WERI-Rb-1 (cell line): ENCODE measurements at regions not wholly inside any gene's neighbourhood (a gene's known extent, or its start where the extent isn't known, plus 50 kb on each side); places are given as distances from the start of the nearest gene placed in this dataset.

Experiments used
- DNase-seq: peaks from one replicate; pipeline ENCODE4 v3.0.0-alpha.2; 2020
- H3K27ac ChIP-seq: fragments of 250-450 bp; sonication (Bioruptor Pico); 2 replicates; pipeline ENCODE4 v1.5.1; 2020; ENCODE audit warnings: mild to moderate bottlenecking, moderate library complexity
- H3K27me3 ChIP-seq: fragments of 250-450 bp; sonication (Bioruptor Pico); 2 replicates; pipeline ENCODE4 v1.5.1; 2021; ENCODE audit warnings: mild to moderate bottlenecking, low read depth, moderate library complexity; ENCODE audit not compliant: insufficient read depth, severe bottlenecking
- H3K36me3 ChIP-seq: fragments of 250-450 bp; sonication (Bioruptor Pico); 2 replicates; pipeline ENCODE4 v1.5.1; 2020; ENCODE audit warnings: mild to moderate bottlenecking, moderate library complexity
- H3K4me3 ChIP-seq: 2 replicates; pipeline ENCODE4 v1.5.1; 2011; ENCODE audit warnings: low read depth, mild to moderate bottlenecking, control low read depth, low read length
- H3K9me3 ChIP-seq: fragments of 250-450 bp; sonication (Bioruptor Pico); 2 replicates; pipeline ENCODE4 v1.5.1; 2021; ENCODE audit warnings: mild to moderate bottlenecking, moderate library complexity; ENCODE audit not compliant: severe bottlenecking
- CTCF ChIP-seq: IDR thresholded peaks from 2 replicates; pipeline ENCODE4 v1.5.1; 2011; ENCODE audit warnings: low read depth, mild to moderate bottlenecking, control low read depth, inconsistent platforms, low read length

DNA sequence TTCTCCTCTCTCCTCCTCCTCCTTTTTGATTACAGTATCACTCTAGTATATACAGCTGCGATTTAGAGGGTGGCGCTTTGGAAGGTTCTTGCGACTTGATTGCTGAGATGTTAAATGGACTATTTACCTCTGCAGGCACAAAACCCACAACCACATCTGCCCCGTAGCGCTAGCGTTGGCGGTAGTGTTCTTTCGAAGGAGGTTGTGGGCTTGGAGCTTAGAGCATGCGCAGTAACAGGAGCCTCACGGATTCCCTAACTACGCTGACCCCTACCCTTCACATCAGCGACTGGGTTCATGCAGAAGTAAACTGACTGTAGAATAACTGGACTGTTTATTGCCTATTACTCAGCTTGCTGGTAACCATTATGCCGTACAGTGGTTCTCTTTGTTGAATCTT, 58.0 kb downstream of the CGGBP1 start:
- DNase-seq = no peak
- Histone ChIP-seq H3K27me3 (no peaks in the 10 kb centered on the region), H3K36me3 (no peaks in the 10 kb centered on the region), H3K4me3 (no peak overlapping the region), H3K9me3 (no peaks in the 10 kb centered on the region), H3K27ac (no peak overlapping the region)
- no peak for TF ChIP-seq CTCF

DNA sequence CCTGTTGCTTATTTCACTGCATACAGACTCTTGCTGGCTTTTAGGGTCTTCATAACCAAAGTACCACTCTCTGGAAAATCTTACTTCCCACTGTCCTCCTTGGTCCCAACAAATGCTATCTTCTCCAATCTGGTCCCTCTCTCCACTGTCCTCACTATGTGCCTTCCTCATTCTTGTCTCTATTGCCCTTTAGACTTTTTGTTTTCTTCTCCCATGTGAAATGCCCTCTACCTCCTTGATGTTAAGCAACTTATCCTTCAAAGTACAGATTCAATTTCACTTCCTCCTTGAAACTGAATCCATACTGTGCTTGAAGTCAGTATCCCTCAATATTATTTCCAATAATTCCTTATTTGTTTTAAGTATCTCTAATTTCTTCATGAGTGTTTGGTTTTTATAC, 60.8 kb downstream of the CGGBP1 start:
- no peaks in the 10 kb centered on the region for H3K27me3 ChIP-seq
- DNase-seq = no peak
- no peaks in the 10 kb centered on the region for H3K36me3 ChIP-seq
- H3K27ac ChIP-seq = no peak overlapping the region
- H3K9me3 ChIP-seq = no peaks in the 10 kb centered on the region
- TF ChIP-seq CTCF = no peak
- no peak overlapping the region for H3K4me3 ChIP-seq

- Histone ChIP-seq H3K36me3 (no peaks in the 10 kb centered on the region), H3K27me3 (no peaks in the 10 kb centered on the region), H3K27ac (no peak overlapping the region), H3K4me3 (no peak overlapping the region), H3K9me3 (no peaks in the 10 kb centered on the region)
- TF ChIP-seq CTCF = no peak
- DNase-seq = no peak
Observed at GRCh38 chr3:87997298-87997697, 61.5 kb downstream of the CGGBP1 start.

- Histone ChIP-seq H3K4me3 (no peak overlapping the region), H3K9me3 (no peaks in the 10 kb centered on the region), H3K27me3 (no peaks in the 10 kb centered on the region), H3K27ac (no peak overlapping the region), H3K36me3 (no peaks in the 10 kb centered on the region)
- no peak for TF ChIP-seq CTCF
- DNase-seq = no peak
Observed at GRCh38 chr3:87996882-87997281, 61.9 kb downstream of the CGGBP1 start.

- TF ChIP-seq CTCF = no peak
- H3K36me3 ChIP-seq = no peaks in the 10 kb centered on the region
- no peak for DNase-seq
- no peak overlapping the region for H3K4me3 ChIP-seq
- H3K27me3 ChIP-seq = no peaks in the 10 kb centered on the region
- no peak overlapping the region for H3K27ac ChIP-seq
- no peaks in the 10 kb centered on the region for H3K9me3 ChIP-seq
Observed at GRCh38 chr3:87993566-87993965, 65.2 kb downstream of the CGGBP1 start.

DNA sequence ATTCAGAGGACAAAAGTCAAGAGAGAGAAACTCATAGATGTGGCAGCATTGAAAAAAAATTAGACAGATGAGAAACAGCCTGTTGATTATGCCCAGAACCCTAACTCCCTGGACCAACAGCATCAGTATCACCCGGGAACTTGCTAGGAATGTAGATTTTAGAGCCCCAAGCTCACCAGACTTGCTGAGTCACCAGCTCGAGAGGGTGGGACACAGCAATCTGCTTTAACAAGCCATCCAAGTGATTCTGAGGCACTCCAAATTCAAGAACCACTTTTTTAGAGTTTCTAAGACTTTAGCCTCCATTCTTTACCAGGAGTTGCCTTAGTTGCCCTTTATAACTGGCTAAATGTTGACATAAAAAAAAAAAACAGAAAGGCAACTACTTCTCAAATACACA, 70.9 kb downstream of the CGGBP1 start:
- no peak overlapping the region for H3K27ac ChIP-seq
- no peak for DNase-seq

More for the DNA sequence above, 70.9 kb downstream of the CGGBP1 start:
- Histone ChIP-seq H3K9me3 (no peaks in the 10 kb centered on the region), H3K27me3 (no peaks in the 10 kb centered on the region), H3K36me3 (no peaks in the 10 kb centered on the region), H3K4me3 (no peak overlapping the region)
- TF ChIP-seq CTCF = no peak
